ENCODE measurements at regions not wholly inside any gene's neighbourhood (a gene's known extent, or its start where the extent isn't known, plus 50 kb on each side); places are given as distances from the start of the nearest gene placed in this dataset.

DNA sequence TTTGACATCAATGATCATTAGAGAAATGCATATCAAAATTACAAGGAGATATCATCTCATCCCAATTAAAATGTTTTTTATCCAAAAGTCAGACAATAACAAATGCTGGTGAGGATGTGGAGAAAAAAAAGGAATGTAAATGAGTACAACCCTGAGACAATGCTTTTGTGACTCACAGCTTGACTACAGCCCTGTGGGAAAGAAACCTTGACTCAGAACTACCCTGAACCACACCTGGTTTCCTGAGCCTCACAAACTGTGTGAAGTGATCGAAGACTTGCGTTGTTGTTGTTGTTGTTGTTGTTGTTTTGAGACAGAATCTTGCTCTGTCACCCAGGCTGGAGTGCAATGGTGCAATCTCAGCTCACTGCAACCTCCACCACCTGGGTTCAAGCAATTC is 266.6 kb upstream of the MYT1L start:
- whole genome bisulfite sequencing, result 83% methylated on average over 2 of the region's 2 CpGs

DNA sequence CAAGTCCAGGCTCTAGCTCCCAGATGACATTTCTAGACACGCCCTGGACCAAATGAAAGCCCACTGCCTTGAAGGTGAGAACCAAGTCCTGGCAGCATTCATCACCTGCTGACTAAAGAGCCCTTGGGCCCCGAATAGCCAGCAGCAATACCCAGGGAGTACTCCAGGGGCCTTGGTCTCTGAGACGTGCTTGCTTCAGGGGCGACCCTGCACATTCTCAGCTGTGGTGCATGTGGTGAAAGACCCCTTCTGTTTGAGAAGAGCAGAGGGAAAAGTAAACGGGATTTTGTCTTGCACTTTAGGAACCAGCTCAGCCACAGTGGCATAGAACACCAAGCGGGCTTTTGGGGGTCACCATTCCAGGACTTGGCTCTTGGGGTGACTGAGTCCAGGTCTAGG is 260.5 kb upstream of the MYT1L start:
- H3K27ac ChIP-seq, result no peak overlapping the region
- intact Hi-C loops (cut with DNase I), result no loop called here
- no peak for TF ChIP-seq POLR2AphosphoS5 (IDR thresholded peaks at IDR 0.05)
- TF ChIP-seq, protein P1, sequence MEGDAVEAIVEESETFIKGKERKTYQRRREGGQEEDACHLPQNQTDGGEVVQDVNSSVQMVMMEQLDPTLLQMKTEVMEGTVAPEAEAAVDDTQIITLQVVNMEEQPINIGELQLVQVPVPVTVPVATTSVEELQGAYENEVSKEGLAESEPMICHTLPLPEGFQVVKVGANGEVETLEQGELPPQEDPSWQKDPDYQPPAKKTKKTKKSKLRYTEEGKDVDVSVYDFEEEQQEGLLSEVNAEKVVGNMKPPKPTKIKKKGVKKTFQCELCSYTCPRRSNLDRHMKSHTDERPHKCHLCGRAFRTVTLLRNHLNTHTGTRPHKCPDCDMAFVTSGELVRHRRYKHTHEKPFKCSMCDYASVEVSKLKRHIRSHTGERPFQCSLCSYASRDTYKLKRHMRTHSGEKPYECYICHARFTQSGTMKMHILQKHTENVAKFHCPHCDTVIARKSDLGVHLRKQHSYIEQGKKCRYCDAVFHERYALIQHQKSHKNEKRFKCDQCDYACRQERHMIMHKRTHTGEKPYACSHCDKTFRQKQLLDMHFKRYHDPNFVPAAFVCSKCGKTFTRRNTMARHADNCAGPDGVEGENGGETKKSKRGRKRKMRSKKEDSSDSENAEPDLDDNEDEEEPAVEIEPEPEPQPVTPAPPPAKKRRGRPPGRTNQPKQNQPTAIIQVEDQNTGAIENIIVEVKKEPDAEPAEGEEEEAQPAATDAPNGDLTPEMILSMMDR (IDR thresholded peaks at IDR 0.05), result no peak
- no peak for TF ChIP-seq POLR2A (IDR thresholded peaks at IDR 0.05)
- no peaks in the 10 kb centered on the region for H3K9me3 ChIP-seq
- H3K27me3 ChIP-seq (replicated peaks; ENCODE audit: insufficient read depth), result no peaks in the 10 kb centered on the region
- no peaks in the 10 kb centered on the region for H3K4me1 ChIP-seq (replicated peaks)
- no peaks in the 10 kb centered on the region for H3K36me3 ChIP-seq
- WGBS, result 75% methylated on average over 6 of the region's 6 CpGs
- no peak overlapping the region for H3K4me3 ChIP-seq
- DNase-seq (ENCODE audit: low spot score), result no peak

More for the DNA sequence above, 266.6 kb upstream of the MYT1L start:
- no peaks in the 10 kb centered on the region for H3K27me3 ChIP-seq (replicated peaks; ENCODE audit: insufficient read depth)
- TF ChIP-seq POLR2A (IDR thresholded peaks at IDR 0.05), result no peak
- TF ChIP-seq POLR2AphosphoS5 (IDR thresholded peaks at IDR 0.05), result no peak
- TF ChIP-seq, protein P1 (IDR thresholded peaks at IDR 0.05), result no peak
- no peak overlapping the region for H3K4me3 ChIP-seq
- H3K4me1 ChIP-seq (replicated peaks), result no peaks in the 10 kb centered on the region
- intact Hi-C loops (cut with DNase I), result no loop called here
- no peaks in the 10 kb centered on the region for H3K36me3 ChIP-seq
- no peaks in the 10 kb centered on the region for H3K9me3 ChIP-seq
- DNase-seq (ENCODE audit: low spot score), result no peak
- H3K27ac ChIP-seq, result no peak overlapping the region

DNA sequence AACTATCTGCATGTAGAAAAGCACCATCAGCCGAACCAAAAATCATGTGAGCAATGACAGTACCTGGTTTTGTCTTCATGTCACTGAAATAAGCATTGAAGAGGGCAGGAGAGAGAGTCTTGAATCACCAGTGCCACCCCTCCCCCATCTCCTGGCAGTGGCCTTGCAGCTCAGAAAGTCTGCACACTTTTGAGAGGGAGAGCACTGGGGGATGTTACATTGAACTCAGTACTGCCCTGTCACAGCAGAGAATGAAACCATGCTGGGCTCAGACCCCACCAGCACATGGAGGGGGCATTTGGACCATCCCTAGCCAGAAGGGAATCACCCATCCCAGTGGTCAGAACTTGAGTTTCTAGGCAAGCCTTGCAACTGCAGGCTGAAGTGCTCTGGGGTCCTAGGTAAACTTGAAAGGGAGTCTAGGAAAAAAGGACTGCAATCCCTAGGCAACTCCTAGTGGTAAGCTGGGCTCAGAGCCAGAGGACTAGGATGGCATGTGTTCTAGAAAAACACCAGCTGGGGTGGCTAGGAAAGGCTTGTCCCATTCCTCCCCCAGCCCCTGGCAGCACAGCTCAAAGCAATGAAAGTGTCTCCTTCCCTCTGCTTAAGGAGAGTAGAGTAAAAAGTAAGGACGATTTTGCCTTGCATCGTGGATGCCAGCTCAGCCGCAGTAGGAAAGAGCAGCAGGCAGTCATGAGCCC is 259.9 kb upstream of the MYT1L start:
- 71% methylated on average over 4 of the region's 4 CpGs for WGBS
- Histone ChIP-seq H3K36me3 (no peaks in the 10 kb centered on the region), H3K9me3 (no peaks in the 10 kb centered on the region), H3K4me1 (replicated peaks) (no peaks in the 10 kb centered on the region), H3K27ac (no peak overlapping the region), H3K27me3 (replicated peaks; ENCODE audit: insufficient read depth) (no peaks in the 10 kb centered on the region), H3K4me3 (no peak overlapping the region)
- TF ChIP-seq POLR2AphosphoS5 (IDR thresholded peaks at IDR 0.05) (no peak), POLR2A (IDR thresholded peaks at IDR 0.05) (no peak)
- TF ChIP-seq, protein P1 (IDR thresholded peaks at IDR 0.05), result no peak
- no peak for DNase-seq (ENCODE audit: low spot score)
- intact Hi-C loops (cut with DNase I), result no loop called here

DNA sequence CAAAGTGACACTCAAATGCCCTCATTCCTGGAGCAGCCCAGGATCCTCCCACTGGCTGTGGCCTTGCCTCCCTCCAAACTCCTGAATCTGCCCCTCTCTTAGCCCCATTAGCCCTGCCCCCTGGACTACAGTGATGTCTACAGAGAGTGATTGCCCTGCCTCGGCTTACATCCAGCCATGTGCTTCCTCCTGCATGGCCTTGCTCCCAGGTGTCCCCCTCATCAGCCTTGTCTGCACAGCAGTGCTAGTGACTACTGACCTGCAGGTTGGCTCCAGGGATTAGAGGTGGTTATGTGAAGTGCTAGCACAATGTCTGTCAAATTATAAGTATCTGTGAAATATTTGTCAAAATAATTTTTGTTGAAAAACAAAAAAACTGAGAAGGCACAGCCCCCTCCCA is 259.1 kb upstream of the MYT1L start:
- no peaks in the 10 kb centered on the region for H3K27me3 ChIP-seq (replicated peaks; ENCODE audit: insufficient read depth)
- no peak overlapping the region for H3K4me3 ChIP-seq
- H3K9me3 ChIP-seq, result no peaks in the 10 kb centered on the region
- intact Hi-C loops (cut with DNase I), result no loop called here
- TF ChIP-seq POLR2A (IDR thresholded peaks at IDR 0.05), result no peak
- TF ChIP-seq, protein P1 (IDR thresholded peaks at IDR 0.05), result no peak
- TF ChIP-seq POLR2AphosphoS5 (IDR thresholded peaks at IDR 0.05), result no peak
- 47% methylated on average over 1 of the region's 1 CpG for WGBS
- H3K4me1 ChIP-seq (replicated peaks), result no peaks in the 10 kb centered on the region
- no peak for DNase-seq (ENCODE audit: low spot score)
- H3K36me3 ChIP-seq, result no peaks in the 10 kb centered on the region
- no peak overlapping the region for H3K27ac ChIP-seq

DNA sequence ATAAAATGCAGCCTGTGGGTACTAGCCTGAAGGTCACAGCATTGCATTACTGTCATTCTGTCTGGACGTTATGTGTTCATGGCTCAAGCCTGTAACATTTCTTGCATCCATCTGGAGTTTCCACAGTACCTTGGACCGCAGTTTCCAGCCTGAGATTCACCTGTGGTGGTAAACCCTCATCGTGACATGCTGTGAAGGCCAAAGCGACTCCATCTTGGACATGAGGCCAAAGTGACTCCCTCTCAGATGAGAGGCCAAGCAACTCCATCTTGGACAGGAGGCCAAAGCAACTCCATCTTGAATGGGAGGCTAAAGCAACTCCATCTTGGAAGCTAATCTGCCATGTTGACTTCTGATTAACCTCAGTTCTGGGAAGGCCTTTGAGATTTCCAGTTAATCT is 257.7 kb upstream of the MYT1L start:
- no peak for TF ChIP-seq POLR2AphosphoS5 (IDR thresholded peaks at IDR 0.05)
- TF ChIP-seq POLR2A (IDR thresholded peaks at IDR 0.05), result no peak
- TF ChIP-seq, protein P1 (IDR thresholded peaks at IDR 0.05), result no peak
- Histone ChIP-seq H3K9me3 (no peaks in the 10 kb centered on the region), H3K27ac (no peak overlapping the region), H3K4me1 (replicated peaks) (no peaks in the 10 kb centered on the region), H3K27me3 (replicated peaks; ENCODE audit: insufficient read depth) (no peaks in the 10 kb centered on the region), H3K4me3 (no peak overlapping the region), H3K36me3 (no peaks in the 10 kb centered on the region)
- DNase-seq (ENCODE audit: low spot score), result no peak
- WGBS, result 92% methylated on average over 4 of the region's 4 CpGs
- intact Hi-C loops (cut with DNase I), result no loop called here
